RPMI8226 (cell line): ENCODE measurements at regions not wholly inside any gene's neighbourhood (a gene's known extent, or its start where the extent isn't known, plus 50 kb on each side); places are given as distances from the start of the nearest gene placed in this dataset.

ENCODE experiments used
- DNase-seq: peaks from one replicate; pipeline ENCODE4 v3.0.0-alpha.2; 2015

DNA sequence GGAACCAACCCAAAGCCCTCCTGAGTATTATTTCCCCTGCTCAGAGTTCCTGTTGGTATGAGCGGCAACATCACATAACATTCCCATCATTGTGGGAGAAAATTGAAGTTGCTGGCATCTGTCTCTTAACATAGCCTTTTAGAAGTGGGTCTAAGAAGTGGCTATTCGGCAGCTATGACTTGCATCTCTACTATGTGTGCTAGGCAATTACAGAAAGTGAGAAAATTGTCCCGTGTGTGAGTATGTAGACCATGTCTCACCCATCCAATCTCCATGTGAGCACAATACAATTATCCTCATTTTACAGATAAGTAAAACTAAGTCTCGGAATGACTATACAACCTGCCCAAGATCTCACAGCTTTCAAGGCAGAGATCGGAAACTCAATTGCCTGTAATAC, 239.4 kb upstream of the ZNF462 start:
- DNase-seq: no peak

DNA sequence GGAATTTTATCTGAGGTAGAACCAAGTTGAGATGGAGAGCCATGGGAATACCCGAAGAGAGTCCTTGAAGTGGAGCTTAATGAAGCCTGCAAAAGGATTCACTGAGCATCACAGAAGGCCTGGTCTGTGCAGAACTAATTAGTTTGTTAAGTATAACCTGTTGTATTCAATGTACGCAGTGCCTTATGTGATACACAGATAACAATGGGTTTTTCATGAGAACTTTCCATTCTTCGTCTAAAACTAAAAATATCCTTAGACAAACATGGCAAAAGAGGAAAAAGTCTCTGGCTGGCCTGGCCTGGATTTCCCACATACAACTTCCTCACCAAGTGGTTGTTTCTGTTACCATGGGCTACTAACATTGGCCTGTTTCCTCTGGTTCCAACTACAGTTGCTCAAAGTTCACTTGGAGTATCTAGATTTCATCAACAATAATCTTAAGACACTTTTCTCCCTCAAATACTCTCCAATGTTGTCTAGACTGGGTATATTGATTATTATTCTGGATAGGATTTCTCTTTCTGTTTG, 237.6 kb upstream of the ZNF462 start:
- no peak for DNase-seq

DNA sequence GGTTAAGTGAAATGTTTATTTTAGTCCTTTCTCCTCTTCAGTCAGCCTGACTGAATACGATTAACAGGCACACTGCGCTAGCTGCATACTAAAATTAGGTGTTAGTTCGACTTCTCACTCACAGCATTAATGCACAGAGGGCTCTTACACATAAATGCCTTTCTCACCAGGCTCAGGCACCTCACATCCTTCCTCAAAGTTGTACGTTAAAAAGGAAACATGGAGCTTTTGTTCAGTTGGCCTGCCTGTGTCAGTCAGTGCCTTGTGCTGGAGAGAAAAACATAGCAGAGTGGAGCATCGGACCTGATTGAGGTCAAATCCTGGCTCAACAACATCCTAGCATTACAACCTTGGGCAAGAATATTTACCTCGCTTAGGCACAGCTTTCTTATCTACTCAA, 236.0 kb upstream of the ZNF462 start:
- no peak for DNase-seq

DNA sequence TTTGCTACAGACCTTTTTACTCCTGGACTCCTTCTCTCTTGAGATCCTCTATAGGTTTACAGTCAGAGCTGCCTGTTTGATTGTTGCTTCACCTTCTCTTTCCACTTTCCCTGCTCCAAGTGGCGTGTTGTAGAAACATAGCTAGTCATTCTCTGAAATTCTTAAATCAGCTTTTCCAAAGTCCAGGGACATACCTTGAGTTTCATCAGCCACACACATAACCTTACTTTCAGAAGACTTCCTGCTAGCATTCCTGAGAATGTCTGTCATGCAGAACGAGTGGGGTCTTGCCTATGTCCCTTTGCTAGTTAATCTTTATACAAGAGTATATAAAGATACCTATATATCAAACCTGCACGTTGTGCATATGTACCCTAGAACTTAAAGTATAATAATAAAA, 230.3 kb upstream of the ZNF462 start:
- no peak for DNase-seq

DNA sequence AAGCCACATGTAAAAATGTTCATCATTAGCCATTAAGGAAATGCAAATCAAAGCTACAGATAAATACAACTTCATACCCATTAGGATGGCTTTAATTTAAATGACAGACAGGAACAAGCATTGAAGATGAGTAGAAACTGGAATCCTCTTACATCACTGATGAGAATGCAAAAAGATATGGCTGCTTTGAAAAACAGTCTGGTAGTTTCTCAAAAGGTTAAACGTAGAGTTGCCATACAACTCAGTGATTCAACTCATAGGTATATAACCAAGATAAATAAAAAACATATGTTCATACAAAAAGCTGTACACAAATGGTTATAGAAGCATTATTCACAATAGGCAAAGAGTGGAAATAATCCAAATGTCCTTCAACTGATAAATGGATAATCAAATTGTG, 228.8 kb upstream of the ZNF462 start:
- no peak for DNase-seq

DNA sequence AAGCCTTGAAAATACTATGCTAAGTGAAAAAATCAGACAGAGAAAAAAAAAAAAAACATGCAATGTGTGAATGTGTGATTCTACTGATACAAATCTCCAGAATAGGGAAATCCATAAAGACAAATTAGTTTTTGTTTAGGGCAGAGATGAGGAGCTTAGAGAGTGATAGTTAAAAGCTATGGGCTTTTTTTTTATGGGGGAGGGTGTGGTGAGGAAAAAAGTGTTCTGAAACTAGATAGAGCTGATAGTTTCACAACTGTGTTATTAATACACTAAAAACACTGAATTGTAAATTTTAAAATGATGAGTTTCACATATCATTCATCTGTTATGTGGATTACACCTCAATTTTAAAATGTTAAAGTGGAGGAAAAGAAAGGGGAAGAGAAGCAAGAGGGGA, 228.3 kb upstream of the ZNF462 start:
- DNase-seq: no peak

DNA sequence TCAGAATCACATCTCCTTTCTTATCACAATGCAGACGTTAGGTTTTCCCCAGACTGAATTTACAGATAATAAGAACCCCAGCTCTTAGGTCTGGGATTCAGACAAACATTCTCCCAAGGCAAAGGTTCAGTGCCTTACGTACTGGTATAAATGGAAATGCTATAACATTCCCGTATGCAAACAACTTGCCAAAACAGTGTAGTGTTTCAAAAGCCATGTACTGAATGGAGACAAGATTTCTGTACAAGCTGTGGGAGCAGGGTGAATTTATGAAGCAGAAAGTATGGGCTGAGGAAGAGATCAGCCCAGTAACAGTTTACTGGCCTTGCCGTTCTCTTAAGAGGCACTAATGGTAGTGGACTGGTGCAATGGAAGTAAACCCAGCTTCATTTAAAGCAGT, 225.5 kb upstream of the ZNF462 start:
- DNase-seq: no peak

DNA sequence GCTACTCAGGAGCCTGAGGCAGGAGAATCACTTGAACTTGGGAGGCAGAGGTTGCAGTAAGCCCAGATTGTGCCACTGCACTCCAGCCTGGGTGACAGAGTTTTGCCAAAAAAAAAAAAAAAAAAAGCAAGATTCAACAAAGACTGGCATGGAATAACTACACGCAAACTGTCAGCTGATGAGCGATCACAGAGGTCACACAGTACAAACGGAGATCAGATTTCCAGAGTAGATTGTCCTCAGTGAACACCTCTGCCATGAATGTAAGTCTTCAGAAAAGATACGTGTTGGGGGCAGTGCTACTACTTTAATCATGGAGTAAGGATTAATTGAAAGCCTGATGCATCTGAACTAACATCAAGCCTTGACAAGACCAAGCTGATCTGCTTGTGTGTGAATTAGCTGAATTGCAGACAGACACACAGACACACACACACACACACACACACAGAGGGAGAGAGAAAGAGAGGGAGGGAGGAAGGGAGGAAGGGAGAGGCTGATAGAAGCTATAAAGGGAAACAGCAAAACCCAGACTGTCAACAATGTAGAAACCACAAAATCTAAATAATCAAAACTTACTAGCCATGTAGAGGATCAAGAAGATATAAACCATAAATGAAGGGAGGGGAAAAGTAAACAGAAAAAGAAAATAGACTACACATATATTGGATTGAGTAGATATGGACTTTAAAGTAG, 222.9 kb upstream of the ZNF462 start:
- no peak for DNase-seq

DNA sequence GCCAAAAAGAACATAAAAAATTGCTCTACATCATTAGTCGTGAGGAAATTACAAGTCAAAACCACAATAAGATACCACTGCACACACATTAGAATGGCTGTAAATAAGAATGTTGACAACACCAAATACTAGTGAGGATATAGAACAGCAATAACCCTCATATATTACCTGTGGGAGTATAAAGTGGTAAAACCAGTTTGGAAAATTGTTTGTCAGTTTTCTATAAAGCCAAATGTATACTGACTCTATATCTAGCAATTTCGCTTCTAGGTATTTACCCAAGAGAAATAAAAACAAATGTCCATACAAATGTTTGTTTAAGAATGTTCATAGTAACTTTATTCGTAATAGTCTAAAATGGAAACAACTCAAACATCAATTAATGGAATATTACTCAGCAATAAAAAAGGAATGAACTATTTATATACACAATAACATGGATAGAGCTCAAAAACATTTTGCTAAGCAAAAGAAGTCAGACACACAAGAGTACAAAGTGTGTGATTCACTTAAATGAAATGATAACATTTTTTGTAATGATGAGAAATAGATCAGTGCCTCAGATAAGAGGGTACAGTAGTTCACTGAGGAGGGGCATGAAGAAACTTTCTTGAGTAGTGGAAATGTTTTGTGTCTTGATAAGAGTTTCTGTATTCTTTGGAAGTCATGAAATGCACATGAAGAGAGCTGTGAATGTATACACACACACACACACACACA, 219.6 kb upstream of the ZNF462 start:
- no peak for DNase-seq

DNA sequence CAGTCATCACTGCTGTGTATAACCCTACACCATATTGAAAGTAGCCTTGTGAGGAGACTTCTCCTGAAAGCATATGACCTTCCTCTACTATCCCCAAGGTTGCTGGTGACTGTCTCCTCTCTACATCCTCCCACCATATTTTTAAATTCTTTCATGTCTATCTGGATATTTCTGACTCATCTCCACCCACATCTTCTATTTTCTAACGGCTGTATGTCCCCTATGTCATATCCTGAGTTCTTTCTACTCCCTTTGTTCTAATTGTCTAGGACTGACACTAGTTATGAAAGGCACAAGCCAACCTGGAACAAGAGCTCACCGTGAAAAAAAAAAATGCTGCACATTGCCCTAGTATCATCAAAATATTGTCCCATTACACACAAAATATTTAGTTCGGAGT, 218.3 kb upstream of the ZNF462 start:
- no peak for DNase-seq

DNA sequence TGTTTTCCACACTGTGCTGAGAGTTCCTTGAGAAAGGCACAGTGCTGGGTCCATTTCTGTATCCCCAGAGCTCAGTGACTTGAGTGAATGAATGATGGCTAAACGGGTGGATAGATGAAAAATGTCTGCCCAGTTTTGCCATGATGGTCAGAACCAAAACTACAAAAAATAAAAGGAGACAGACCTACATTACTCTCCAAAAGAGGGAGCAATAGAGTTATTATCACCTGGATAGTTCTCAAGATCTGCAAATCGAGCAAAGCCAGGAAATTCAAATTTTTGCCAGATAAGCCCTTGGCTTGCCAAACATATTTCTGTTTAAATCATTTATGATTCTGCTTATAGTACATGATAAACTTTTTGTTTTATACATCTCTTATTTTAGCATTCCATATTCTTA, 214.2 kb upstream of the ZNF462 start:
- DNase-seq: no peak

DNA sequence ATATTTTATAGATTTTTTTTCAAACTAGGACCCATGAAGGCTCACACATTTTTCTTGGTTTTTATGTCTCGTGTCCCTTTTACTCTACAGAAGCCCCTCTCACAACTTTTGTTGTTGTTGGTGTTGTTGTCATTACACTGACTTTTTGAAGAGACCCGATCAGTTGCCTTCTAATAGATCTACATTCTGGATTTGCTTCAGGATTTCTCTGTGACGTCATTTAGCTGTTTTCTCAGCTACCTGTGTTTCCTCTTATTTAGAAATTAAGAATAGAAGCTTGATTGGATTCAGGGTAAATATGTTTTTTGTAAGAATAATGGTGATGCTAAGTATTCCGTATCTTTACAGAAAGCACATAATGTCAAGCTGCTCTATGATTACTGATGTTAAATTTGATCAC, 213.3 kb upstream of the ZNF462 start:
- no peak for DNase-seq

DNA sequence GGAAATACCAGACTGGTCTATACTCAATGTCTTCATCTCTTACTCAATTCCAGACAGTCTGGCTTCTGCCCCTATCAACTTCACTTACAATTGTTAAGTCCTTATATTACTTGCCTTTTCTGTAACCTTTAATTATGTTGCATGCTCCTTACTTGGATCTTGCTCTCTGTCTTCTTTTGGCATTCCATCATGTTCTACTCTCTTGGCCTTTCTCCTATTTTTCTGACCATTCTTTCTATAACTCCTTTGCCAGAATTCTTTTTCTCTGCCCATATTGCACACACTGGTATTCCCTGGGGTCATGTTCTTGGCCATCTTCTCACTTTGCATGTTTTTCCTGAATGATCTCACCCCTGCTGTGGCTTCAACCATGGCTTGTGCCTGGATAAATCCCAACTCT, 209.8 kb upstream of the ZNF462 start:
- no peak for DNase-seq

DNA sequence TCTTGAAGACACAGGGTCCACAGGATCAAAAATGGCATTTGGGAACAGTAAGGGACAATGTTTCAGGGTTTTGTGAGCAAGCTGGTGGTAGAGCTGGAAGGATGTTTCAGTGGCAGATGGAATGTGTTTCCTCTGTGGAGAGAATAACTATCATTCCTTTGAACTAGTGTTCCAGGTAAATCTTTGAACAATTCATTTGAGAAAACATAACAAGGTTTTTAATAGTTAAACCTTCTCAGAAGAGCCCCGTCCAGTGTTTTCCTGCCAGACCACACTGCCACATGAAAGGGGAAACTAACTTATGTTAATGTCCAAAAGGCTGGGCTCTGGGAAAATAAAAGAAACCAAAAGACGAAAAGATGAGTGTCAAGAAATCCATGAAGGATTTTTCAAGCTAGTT, 207.0 kb upstream of the ZNF462 start:
- no peak for DNase-seq

DNA sequence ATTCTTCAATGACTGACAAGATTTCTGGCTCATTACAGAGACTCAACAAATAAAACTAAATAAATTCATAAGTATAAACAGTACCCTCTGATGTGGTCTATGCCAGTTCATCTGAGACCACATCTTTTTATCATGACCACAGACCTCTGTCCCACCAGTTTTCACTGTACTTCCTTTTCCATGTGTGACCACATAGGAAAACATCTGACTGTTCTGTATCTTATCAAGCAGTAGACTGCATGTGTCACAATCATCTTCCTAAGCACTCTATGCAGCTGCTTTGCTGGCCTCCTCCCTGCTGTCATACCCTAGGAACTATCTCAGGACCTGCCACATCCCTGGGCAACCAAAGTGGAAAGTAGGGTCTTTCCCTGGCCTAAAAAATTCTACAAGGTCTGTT, 205.0 kb upstream of the ZNF462 start:
- DNase-seq: no peak

DNA sequence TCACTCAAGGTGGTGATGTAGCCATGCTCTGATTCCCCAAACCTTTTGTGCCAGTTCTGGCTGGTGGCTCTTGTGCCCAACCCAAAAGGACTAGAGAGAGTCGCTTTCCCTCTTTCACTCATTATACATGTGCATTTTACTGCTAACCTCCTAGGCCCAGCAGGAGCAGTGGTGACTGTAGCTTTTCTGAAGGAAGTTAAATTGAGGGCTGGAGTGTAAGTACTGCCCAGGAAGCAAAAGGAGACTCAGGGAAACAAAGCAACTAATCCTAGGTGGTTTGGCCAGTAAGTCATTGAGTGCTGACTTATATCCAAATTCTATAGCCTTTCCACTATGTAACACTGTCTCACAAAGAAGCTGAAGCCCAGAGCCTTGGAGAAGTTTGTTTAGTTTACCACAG, 194.4 kb upstream of the ZNF462 start:
- DNase-seq: no peak

DNA sequence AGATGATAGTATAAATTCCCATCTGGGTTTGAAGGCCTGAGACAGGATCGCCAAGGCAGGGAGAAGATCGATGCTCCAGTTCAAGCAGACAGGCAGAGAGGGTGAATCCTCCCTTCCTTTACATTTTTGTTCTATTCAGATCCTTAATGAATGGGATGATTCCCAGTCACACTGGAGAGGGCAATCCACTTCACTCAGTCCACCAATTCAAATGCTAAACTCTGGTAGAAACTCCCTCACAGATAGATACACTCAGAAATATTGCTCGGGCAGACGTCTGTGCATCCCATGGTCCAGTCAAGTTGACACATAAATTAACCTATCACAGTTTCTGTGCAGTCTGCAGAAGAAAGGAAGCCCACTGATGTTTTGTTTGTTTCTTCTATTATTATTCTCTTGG, 193.1 kb upstream of the ZNF462 start:
- DNase-seq: no peak

DNA sequence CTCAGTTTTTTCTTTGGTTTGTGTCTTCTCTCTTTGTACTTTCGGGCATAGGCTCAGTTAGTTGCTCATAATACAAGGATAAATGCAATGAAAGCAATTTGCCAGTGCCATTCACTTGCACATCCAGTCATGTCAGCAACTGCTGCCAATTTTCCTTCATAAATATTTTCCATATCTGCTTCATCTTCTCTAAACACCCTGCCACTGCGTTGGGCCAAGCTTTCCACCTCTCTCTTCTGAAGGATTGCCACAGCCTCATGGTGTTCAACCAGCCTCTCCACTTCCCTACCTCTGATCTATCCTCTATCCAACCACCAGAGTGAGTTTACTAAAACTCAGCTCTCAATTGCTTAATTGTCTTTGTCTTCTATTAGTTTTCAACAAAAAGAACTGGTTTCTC, 192.5 kb upstream of the ZNF462 start:
- no peak for DNase-seq

DNA sequence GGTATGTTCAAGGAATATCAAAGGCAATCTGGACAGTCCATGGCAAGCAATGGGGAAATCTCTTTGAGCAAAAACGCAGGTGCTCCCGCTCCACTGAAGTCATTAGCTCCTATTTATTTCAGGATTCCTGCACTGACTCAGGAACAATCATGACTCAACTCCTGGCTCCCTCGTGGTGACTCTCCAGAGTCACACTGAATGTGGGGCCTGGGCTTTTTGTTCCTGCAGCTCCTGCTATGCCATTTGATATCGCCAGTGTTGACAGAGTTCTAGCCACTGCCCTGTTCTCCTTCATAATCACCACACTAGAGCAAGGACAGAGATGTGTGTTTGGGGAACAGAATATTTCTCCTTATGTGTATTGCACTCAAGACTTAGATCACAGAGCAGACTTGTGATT, 187.2 kb upstream of the ZNF462 start:
- DNase-seq: no peak

DNA sequence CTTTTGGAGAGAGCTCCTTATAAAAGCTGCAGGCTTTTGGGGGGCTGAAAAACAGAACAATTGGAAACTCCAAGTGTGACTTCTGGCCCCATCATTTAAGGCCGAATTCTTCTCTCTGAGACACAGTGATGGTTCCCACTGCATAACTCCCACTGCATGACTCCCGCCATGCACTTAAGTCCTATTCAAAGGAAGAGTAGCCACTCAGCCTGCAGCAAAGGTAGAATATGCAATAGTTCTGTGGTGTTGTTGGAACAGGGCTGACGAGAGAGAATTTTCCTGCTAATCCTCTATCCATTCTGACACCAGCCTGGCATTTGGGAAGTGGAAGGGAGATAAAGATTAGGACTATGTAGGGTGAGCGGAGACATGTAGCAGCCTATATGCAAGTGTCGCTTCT, 185.6 kb upstream of the ZNF462 start:
- DNase-seq: no peak

DNA sequence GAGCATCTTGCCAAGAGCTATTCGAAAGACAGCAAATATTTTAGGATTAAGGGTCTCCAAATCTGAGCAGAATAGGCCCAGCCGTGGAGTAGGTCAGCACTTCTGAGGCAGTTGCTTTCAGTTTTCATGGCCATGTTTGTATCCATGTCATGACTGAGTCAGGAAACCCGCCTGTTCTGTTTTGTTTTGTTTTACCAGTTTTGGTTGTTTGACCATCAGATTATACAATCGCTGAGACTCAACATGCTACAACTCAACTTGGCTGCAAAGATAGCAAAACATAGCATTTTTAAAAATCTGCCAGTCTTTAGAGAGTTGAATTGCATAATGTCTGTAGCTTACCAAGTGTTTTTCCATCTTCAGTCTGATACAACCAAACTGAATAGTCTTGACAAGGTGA, 185.1 kb upstream of the ZNF462 start:
- DNase-seq: no peak

DNA sequence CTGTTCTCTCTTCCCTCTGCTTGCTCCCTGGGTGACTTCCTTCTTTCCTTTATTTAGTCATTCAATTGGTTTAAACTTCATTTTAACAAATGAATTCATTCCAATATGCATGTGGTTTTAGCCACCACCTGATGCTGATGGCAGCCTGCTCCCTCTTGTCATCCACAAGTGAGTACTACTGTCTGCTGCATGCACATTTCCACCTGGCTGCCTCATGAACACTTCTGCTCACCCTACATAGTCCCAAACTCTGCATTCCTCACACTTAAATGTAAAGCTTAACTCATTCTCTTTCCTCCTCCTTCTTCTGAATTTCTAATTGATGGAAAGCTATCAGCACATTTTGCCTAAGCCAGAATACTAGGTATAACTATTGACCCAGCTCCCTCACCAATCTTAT, 184.7 kb upstream of the ZNF462 start:
- no peak for DNase-seq

DNA sequence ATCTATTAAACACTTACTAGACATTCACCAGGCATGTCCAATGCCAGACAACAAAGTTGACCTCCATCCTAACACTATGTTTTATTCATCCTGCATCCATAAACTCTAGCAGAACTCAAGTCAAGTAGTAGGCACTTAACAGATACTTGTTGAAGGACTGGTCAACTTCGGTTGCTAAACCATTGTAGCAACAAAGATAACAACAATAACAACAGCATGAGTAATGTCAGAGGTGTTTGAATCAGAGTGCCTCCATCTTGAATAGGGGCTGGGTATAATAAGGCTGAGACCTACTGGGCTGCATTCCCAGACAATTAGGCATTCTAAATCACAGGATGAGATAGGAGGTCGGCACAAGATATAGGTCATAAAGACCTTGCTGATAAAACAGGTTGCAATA, 180.5 kb upstream of the ZNF462 start:
- DNase-seq: no peak

DNA sequence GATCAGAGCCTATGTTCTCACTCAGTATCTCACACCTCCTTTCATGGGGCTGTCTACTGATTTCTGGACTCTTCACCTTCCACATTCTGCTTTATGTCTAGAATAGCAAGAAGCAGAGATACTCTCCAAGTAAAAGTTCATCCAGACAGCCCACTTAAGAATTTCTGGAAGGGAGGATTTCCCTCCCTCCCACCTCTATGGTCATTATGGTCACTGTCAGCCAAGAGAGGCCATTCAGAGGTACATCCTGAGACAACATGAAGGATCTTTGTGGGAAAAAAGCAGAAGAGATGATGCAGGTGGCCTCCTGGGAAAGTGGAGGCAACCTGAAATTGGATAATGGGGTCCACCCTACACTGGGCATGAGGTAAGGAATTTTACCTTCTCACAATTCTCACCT, 179.5 kb upstream of the ZNF462 start:
- DNase-seq: no peak
